IPS DF 6.9 (cell line): ENCODE measurements at regions not wholly inside any gene's neighbourhood (a gene's known extent, or its start where the extent isn't known, plus 50 kb on each side); places are given as distances from the start of the nearest gene placed in this dataset.

Experiments used
- DNase-seq: peaks from one replicate; pipeline ENCODE4 v3.0.0-alpha.2; 2013; ENCODE audit warnings: low read depth, low spot score
- H3K27ac ChIP-seq: one replicate; pipeline ENCODE4 v1.5.1; 2013; ENCODE audit warnings: low read length, control low read depth
- H3K27me3 ChIP-seq: 2 replicates; pipeline ENCODE4 v1.6.1; 2013; ENCODE audit warnings: mild to moderate bottlenecking, low read length; ENCODE audit not compliant: control insufficient read depth, insufficient read depth
- H3K36me3 ChIP-seq: 2 replicates; pipeline ENCODE4 v1.6.1; 2013; ENCODE audit warnings: low read length; ENCODE audit not compliant: control insufficient read depth, insufficient read depth
- H3K4me1 ChIP-seq: 2 replicates; pipeline ENCODE4 v1.6.1; 2013; ENCODE audit warnings: low read length; ENCODE audit not compliant: control insufficient read depth, insufficient read depth
- H3K4me3 ChIP-seq: 2 replicates; pipeline ENCODE4 v1.5.1; 2013; ENCODE audit warnings: mild to moderate bottlenecking, low read length
- H3K9me3 ChIP-seq: 2 replicates; pipeline ENCODE4 v1.6.1; 2013; ENCODE audit warnings: low read length, inconsistent platforms; ENCODE audit not compliant: control insufficient read depth, insufficient read depth
- WGBS: extraction: QIAGEN DNeasy Blood & Tissue Kit; methylation state at CpG from one replicate; pipeline ENCODE4 v1.1.7; 2013; ENCODE audit warnings: mixed read lengths, missing lambda C conversion rate; ENCODE audit not compliant: insufficient read length, insufficient coverage; 5-methylcytosine and 5-hydroxymethylcytosine counted together

- H3K27ac ChIP-seq: no peak overlapping the region
- no peak overlapping the region for H3K4me3 ChIP-seq
- no peak for DNase-seq
- no CpG with 5 or more reads among the region's 2 CpGs for WGBS
- no peaks in the 10 kb centered on the region for H3K36me3 ChIP-seq
- no peaks in the 10 kb centered on the region for H3K27me3 ChIP-seq
- H3K4me1 ChIP-seq: no peaks in the 10 kb centered on the region
- no peaks in the 10 kb centered on the region for H3K9me3 ChIP-seq
These were observed 716.5 kb upstream of the KCND2 start for GRCh38 chr7:119556436-119556835.

GRCh38 chr7:119561751-119562150 is 711.2 kb upstream of the KCND2 start:
- Histone ChIP-seq H3K4me3 (no peak overlapping the region), H3K27me3 (no peaks in the 10 kb centered on the region), H3K36me3 (no peaks in the 10 kb centered on the region), H3K27ac (no peak overlapping the region), H3K9me3 (no peaks in the 10 kb centered on the region), H3K4me1 (no peaks in the 10 kb centered on the region)
- no peak for DNase-seq
- no CpG with 5 or more reads among the region's 2 CpGs for WGBS

DNA sequence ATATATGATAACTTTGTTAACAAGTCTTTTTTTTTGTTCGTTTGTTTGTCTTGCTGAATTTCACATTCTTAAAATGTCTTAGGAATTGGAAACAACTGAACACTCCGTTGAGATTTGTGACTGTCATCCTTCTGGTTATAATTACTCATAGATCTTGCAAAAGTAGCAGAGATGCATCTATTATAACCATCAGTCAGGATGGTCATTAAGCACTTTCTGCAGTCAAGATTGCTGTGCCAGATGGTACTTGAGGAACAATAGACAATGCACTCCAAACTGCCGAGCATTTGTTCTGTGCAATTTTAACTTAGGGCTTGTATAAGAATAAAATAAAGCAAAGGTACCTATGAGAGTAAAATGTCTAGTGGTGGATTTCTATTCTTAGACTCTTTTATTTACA is 710.1 kb upstream of the KCND2 start:
- H3K36me3 ChIP-seq: no peaks in the 10 kb centered on the region
- H3K27me3 ChIP-seq: no peaks in the 10 kb centered on the region
- H3K9me3 ChIP-seq: no peaks in the 10 kb centered on the region
- DNase-seq: no peak
- WGBS: no CpG with 5 or more reads among the region's 3 CpGs
- H3K4me3 ChIP-seq: no peak overlapping the region
- H3K27ac ChIP-seq: no peak overlapping the region
- H3K4me1 ChIP-seq: no peaks in the 10 kb centered on the region

DNA sequence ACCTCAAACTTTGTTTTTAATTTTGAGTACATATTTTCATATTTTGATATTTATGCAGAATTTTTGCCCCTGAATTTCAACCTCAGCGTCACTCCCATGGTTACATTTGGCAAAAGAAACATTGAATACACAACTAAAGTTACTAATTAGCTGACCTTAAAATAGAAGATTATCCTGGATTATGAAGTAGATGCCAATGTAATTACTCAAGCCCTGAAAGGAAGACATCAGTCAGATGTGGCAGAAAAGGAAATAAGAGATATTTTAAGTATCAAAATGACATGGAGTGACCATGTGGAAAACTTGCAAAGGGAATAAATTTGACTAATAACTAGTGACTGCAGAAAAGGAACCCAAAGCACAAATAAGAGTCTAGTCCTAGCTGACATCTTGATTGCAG is 701.3 kb upstream of the KCND2 start:
- H3K27me3 ChIP-seq: no peaks in the 10 kb centered on the region
- no peaks in the 10 kb centered on the region for H3K4me1 ChIP-seq
- H3K4me3 ChIP-seq: no peak overlapping the region
- no peak overlapping the region for H3K27ac ChIP-seq
- no CpG with 5 or more reads among the region's 1 CpG for WGBS
- H3K9me3 ChIP-seq: no peaks in the 10 kb centered on the region
- no peaks in the 10 kb centered on the region for H3K36me3 ChIP-seq
- no peak for DNase-seq

GRCh38 chr7:119572132-119572531 is 700.8 kb upstream of the KCND2 start:
- H3K4me1 ChIP-seq: no peaks in the 10 kb centered on the region
- H3K27me3 ChIP-seq: no peaks in the 10 kb centered on the region
- H3K36me3 ChIP-seq: no peaks in the 10 kb centered on the region
- no peak overlapping the region for H3K4me3 ChIP-seq
- no peak for DNase-seq
- H3K27ac ChIP-seq: no peak overlapping the region
- WGBS: no CpG with 5 or more reads among the region's 4 CpGs
- H3K9me3 ChIP-seq: no peaks in the 10 kb centered on the region

DNA sequence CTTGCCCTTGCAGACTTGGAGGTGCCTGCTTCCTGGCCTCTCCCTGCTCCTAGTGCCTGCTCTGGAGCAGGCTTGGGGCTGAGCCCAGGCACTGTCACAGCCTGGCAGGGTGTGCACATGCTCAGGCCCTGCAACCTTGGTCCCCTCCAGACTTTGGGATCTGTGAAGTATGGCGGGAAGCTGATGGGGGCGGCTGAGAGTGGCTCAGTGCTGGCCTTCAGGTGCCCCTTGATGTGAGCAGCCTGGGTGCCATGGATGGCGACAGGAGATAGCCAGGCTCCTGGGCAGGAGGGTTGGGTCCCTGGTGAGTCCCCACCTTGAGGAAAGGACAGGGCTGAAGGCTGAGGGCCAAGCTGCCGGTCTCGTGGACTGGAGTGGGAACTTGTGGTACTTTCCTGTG is 700.4 kb upstream of the KCND2 start:
- Histone ChIP-seq H3K36me3 (no peaks in the 10 kb centered on the region), H3K27ac (no peak overlapping the region), H3K4me1 (no peaks in the 10 kb centered on the region), H3K9me3 (no peaks in the 10 kb centered on the region), H3K4me3 (no peak overlapping the region), H3K27me3 (no peaks in the 10 kb centered on the region)
- no CpG with 5 or more reads among the region's 5 CpGs for WGBS
- no peak for DNase-seq

- WGBS: no CpG with 5 or more reads among the region's 2 CpGs
- Histone ChIP-seq H3K9me3 (no peaks in the 10 kb centered on the region), H3K4me3 (no peak overlapping the region), H3K4me1 (no peaks in the 10 kb centered on the region), H3K36me3 (no peaks in the 10 kb centered on the region), H3K27ac (no peak overlapping the region), H3K27me3 (no peaks in the 10 kb centered on the region)
- no peak for DNase-seq
These were observed 694.9 kb upstream of the KCND2 start for GRCh38 chr7:119578116-119578515.

GRCh38 chr7:119594956-119595355 is 678.0 kb upstream of the KCND2 start:
- no CpG with 5 or more reads among the region's 4 CpGs for WGBS
- peak; percentile 50 for DNase-seq

GRCh38 chr7:119596651-119597050 is 676.3 kb upstream of the KCND2 start:
- H3K4me3 ChIP-seq: no peak overlapping the region
- no peaks in the 10 kb centered on the region for H3K9me3 ChIP-seq
- peaks cover 1% of the 10 kb centered on the region; the same call in 1 of the 2 replicates for H3K4me1 ChIP-seq
- H3K36me3 ChIP-seq: no peaks in the 10 kb centered on the region
- H3K27me3 ChIP-seq: no peaks in the 10 kb centered on the region
- no peak overlapping the region for H3K27ac ChIP-seq
- no CpG with 5 or more reads among the region's 1 CpG for WGBS
- DNase-seq: no peak

More at GRCh38 chr7:119594956-119595355, 678.0 kb upstream of the KCND2 start:
- peaks cover 1% of the 10 kb centered on the region; the same call in 1 of the 2 replicates for H3K4me1 ChIP-seq
- H3K9me3 ChIP-seq: no peaks in the 10 kb centered on the region
- no peaks in the 10 kb centered on the region for H3K27me3 ChIP-seq
- no peak overlapping the region for H3K4me3 ChIP-seq
- no peaks in the 10 kb centered on the region for H3K36me3 ChIP-seq
- no peak overlapping the region for H3K27ac ChIP-seq

GRCh38 chr7:119606297-119606696 is 666.7 kb upstream of the KCND2 start:
- H3K36me3 ChIP-seq: no peaks in the 10 kb centered on the region
- no peak overlapping the region for H3K4me3 ChIP-seq
- WGBS: no CpG with 5 or more reads among the region's 1 CpG
- H3K27me3 ChIP-seq: no peaks in the 10 kb centered on the region
- H3K27ac ChIP-seq: no peak overlapping the region
- H3K9me3 ChIP-seq: no peaks in the 10 kb centered on the region
- no peaks in the 10 kb centered on the region for H3K4me1 ChIP-seq
- no peak for DNase-seq

DNA sequence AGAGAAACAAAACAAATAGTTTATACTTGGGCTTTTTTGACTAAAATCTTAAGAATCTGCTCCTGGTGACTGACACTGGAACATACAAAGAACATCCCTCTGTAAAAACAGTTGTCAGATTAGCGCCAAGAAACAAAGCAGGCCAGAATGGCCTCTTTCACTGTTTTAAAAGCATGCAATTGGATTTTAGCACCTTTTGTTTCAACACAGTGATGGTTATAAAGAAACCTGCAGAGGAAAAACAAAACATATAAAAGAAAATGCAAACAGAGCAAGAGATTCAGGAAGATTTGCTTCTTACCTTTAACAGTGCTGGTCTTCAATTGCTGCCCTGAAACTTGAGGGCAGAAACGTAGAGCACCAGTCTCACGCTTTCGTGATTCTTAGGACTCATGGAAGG is 652.2 kb upstream of the KCND2 start:
- no peak overlapping the region for H3K4me3 ChIP-seq
- no CpG with 5 or more reads among the region's 4 CpGs for WGBS
- H3K4me1 ChIP-seq: no peaks in the 10 kb centered on the region
- no peaks in the 10 kb centered on the region for H3K36me3 ChIP-seq
- no peak for DNase-seq
- H3K27ac ChIP-seq: no peak overlapping the region
- H3K9me3 ChIP-seq: no peaks in the 10 kb centered on the region
- H3K27me3 ChIP-seq: no peaks in the 10 kb centered on the region
